Adrenal gland (tissue), 9 donors: ENCODE measurements at regions not wholly inside any gene's neighbourhood (a gene's known extent, or its start where the extent isn't known, plus 50 kb on each side); places are given as distances from the start of the nearest gene placed in this dataset.

ENCODE experiments used
- DNase-seq, 7 donors: peaks; one replicate each; pipeline ENCODE4 v3.0.0-alpha.2; 2019 to 2020
- H3K27ac ChIP-seq, 5 donors: fragments of 200-600 bp; sonication (generic) in 4 of 5; 1 replicate in 3 of 5; 2 replicates in 2 of 5; pipeline versions ENCODE4 v1.5.1 to v1.8.0; 2016 to 2020; ENCODE audit warnings: mild to moderate bottlenecking in 1 of 5
- H3K27me3 ChIP-seq: fragments of 200-600 bp; 2 replicates; pipeline ENCODE4 v1.8.0; 2021
- H3K36me3 ChIP-seq, 2 donors: fragments of 200-600 bp; replicated peaks in 1 of 2; 1 replicate in 1 of 2; 2 replicates in 1 of 2; pipeline versions ENCODE4 v1.5.1 to v1.8.0; 2018 to 2022
- H3K4me1 ChIP-seq, 2 donors: fragments of 200-600 bp; replicated peaks in 1 of 2; 1 replicate in 1 of 2; 2 replicates in 1 of 2; pipeline versions ENCODE4 v1.5.1 to v1.8.0; 2018 to 2021
- H3K4me3 ChIP-seq, 4 donors: fragments of 200-600 bp; sonication (generic) in 3 of 4; one replicate each; pipeline ENCODE4 v1.5.1; 2016 to 2018
- H3K9me3 ChIP-seq, 3 donors: fragments of 200-600 bp; sonication (generic) in 1 of 3; replicated peaks in 1 of 3; 1 replicate in 2 of 3; 2 replicates in 1 of 3; pipeline versions ENCODE4 v1.5.1 to v1.8.0; 2016 to 2021
- CTCF ChIP-seq, 6 experiments: fragments of 450-650 bp in 4 of 6; fragments of 200-600 bp in 2 of 6; sonication (generic) in 1 of 6; IDR thresholded peaks; 1 replicate in 5 of 6; 2 replicates in 1 of 6; pipeline versions ENCODE4 v1.5.1 to v1.8.0; 2016 to 2021; ENCODE audit warnings: antibody characterized with exemption in 6 of 6, mild to moderate bottlenecking in 2 of 6, moderate library complexity in 1 of 6
- POLR2A ChIP-seq, 2 donors: fragments of 450-650 bp; IDR thresholded peaks; one replicate each; pipeline ENCODE4 v1.6.1; 2017; ENCODE audit warnings: antibody characterized with exemption in 2 of 2, mild to moderate bottlenecking in 2 of 2, moderate library complexity in 1 of 2
- WGBS, 4 donors: extraction: QIAGEN DNeasy Blood & Tissue Kit in 2 of 4; methylation state at CpG; one replicate each; pipeline versions ENCODE4 v1.1.5 to v1.1.7; 2013 to 2017; 5-methylcytosine and 5-hydroxymethylcytosine counted together
- intact Hi-C, 2 donors: fragments of 100-400 bp; cut with DNase I; formaldehyde crosslinking; loops; one replicate each; pipeline versions ENCODE4 v1.14.1 to v1.15.0; 2022 to 2023
- donor health status: healthy with polysubstance abuse.
- donor health status: Bipolar disorder and iron deficiency.
- donor health status: DM: yes; HTN: yes; CAD: no.
- donor health status: DM: no; HTN: no; CAD: no.
- donor health status: DM: no; HTN: no; CAD: no.

- no peaks in the 10 kb centered on the region for H3K4me1 ChIP-seq
- H3K4me3 ChIP-seq, result no peak overlapping the region
- intact Hi-C loops, result no loop called here
- no peaks in the 10 kb centered on the region for H3K27me3 ChIP-seq
- no peak overlapping the region for H3K27ac ChIP-seq
- TF ChIP-seq CTCF (IDR thresholded peaks at IDR 0.05) (peak in 5 of 6 experiments; percentile 20 to 50 (median 35)), POLR2A (IDR thresholded peaks at IDR 0.05) (no peak)
- H3K9me3 ChIP-seq, result no peaks in the 10 kb centered on the region
- WGBS, 4 donors, result 33 to 40% (median 36%) methylated on average over 3 of the region's 3 CpGs
- DNase-seq, result no peak
- H3K36me3 ChIP-seq, result no peaks in the 10 kb centered on the region
Measured at GRCh38 chr14:44657696-44658388, 150.8 kb upstream of the FSCB start.

GRCh38 chr14:44657203-44657602 lies 150.1 kb upstream of the FSCB start:
- TF ChIP-seq CTCF (IDR thresholded peaks at IDR 0.05) (no peak), POLR2A (IDR thresholded peaks at IDR 0.05) (no peak)
- Histone ChIP-seq H3K27me3 (no peaks in the 10 kb centered on the region), H3K9me3 (no peaks in the 10 kb centered on the region), H3K27ac (no peak overlapping the region), H3K4me1 (no peaks in the 10 kb centered on the region), H3K4me3 (no peak overlapping the region), H3K36me3 (no peaks in the 10 kb centered on the region)
- no peak for DNase-seq
- intact Hi-C loops, result no loop called here

DNA sequence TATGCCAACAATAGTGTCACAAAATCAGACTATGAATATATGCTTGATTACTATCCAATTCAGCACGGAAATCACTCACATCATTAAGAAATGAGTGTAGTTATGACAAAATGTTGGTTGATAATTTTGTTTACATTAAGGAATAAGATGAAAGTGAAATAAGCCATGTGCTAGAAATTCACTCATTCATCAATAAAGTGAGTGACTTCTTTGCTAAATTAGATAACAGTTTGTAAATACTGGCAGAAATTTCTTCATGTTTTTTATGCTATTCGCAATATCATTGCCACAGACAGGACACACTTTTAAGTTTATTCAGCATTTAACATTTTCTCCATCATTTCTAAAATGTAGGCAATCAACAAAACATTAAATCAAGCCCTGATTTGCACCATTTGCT lies 147.5 kb upstream of the FSCB start:
- Histone ChIP-seq H3K27ac (no peak overlapping the region), H3K27me3 (no peaks in the 10 kb centered on the region), H3K9me3 (no peaks in the 10 kb centered on the region), H3K4me3 (no peak overlapping the region), H3K4me1 (no peaks in the 10 kb centered on the region), H3K36me3 (no peaks in the 10 kb centered on the region)
- intact Hi-C loops, result no loop called here
- no peak for DNase-seq
- WGBS, 4 donors, result 74 to 79% (median 77%) methylated on average over 2 of the region's 2 CpGs
- TF ChIP-seq POLR2A (IDR thresholded peaks at IDR 0.05) (no peak), CTCF (IDR thresholded peaks at IDR 0.05) (no peak)

GRCh38 chr14:44653641-44654040 lies 146.6 kb upstream of the FSCB start:
- intact Hi-C loops, result no loop called here
- no peaks in the 10 kb centered on the region for H3K27me3 ChIP-seq
- TF ChIP-seq CTCF (IDR thresholded peaks at IDR 0.05), result no peak
- TF ChIP-seq POLR2A (IDR thresholded peaks at IDR 0.05), result no peak
- WGBS, 4 donors, result 68 to 76% (median 70%) methylated on average over 3 of the region's 3 CpGs
- no peak overlapping the region for H3K4me3 ChIP-seq
- H3K27ac ChIP-seq, result no peak overlapping the region
- no peaks in the 10 kb centered on the region for H3K4me1 ChIP-seq
- H3K36me3 ChIP-seq, result no peaks in the 10 kb centered on the region
- H3K9me3 ChIP-seq, result no peaks in the 10 kb centered on the region
- no peak for DNase-seq
